ENCODE measurements at regions not wholly inside any gene's neighbourhood (a gene's known extent, or its start where the extent isn't known, plus 50 kb on each side); places are given as distances from the start of the nearest gene placed in this dataset.

- no peaks in the 10 kb centered on the region for H3K27me3 ChIP-seq
- DNase-seq (ENCODE audit: low read depth in 1 of 2, low spot score in 1 of 2) = peak in 1 of 2 donors; percentile 16
- no peaks in the 10 kb centered on the region for H3K36me3 ChIP-seq
- H3K4me1 ChIP-seq (ENCODE audit: low read depth) = no peaks in the 10 kb centered on the region
- H3K4me3 ChIP-seq = no peak overlapping the region
- H3K9me3 ChIP-seq (ENCODE audit: low read depth) = no peaks in the 10 kb centered on the region
- H3K27ac ChIP-seq = no peak overlapping the region
- TF ChIP-seq, protein P1, sequence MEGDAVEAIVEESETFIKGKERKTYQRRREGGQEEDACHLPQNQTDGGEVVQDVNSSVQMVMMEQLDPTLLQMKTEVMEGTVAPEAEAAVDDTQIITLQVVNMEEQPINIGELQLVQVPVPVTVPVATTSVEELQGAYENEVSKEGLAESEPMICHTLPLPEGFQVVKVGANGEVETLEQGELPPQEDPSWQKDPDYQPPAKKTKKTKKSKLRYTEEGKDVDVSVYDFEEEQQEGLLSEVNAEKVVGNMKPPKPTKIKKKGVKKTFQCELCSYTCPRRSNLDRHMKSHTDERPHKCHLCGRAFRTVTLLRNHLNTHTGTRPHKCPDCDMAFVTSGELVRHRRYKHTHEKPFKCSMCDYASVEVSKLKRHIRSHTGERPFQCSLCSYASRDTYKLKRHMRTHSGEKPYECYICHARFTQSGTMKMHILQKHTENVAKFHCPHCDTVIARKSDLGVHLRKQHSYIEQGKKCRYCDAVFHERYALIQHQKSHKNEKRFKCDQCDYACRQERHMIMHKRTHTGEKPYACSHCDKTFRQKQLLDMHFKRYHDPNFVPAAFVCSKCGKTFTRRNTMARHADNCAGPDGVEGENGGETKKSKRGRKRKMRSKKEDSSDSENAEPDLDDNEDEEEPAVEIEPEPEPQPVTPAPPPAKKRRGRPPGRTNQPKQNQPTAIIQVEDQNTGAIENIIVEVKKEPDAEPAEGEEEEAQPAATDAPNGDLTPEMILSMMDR (IDR thresholded peaks at IDR 0.05; ENCODE audit: low read depth, low read length) = no peak
Measured at GRCh38 chr2:82690757-82691411, 1768.2 kb downstream of the SUCLG1 start.

- DNase-seq (ENCODE audit: low read depth in 1 of 2, low spot score in 1 of 2) = peak in 1 of 2 donors; percentile 70
Measured at GRCh38 chr2:82675186-82675585, 1783.9 kb downstream of the SUCLG1 start.

GRCh38 chr2:82674652-82675051 lies 1784.4 kb downstream of the SUCLG1 start:
- Histone ChIP-seq H3K4me3 (no peak overlapping the region), H3K27me3 (no peaks in the 10 kb centered on the region), H3K4me1 (ENCODE audit: low read depth) (no peaks in the 10 kb centered on the region), H3K27ac (no peak overlapping the region), H3K36me3 (no peaks in the 10 kb centered on the region), H3K9me3 (ENCODE audit: low read depth) (no peaks in the 10 kb centered on the region)
- no peak for DNase-seq (ENCODE audit: low read depth in 1 of 2, low spot score in 1 of 2)
- TF ChIP-seq, protein P1 (IDR thresholded peaks at IDR 0.05; ENCODE audit: low read depth, low read length) = no peak

More at GRCh38 chr2:82675186-82675585, 1783.9 kb downstream of the SUCLG1 start:
- no peaks in the 10 kb centered on the region for H3K4me1 ChIP-seq (ENCODE audit: low read depth)
- no peaks in the 10 kb centered on the region for H3K36me3 ChIP-seq
- H3K27ac ChIP-seq = no peak overlapping the region
- no peaks in the 10 kb centered on the region for H3K9me3 ChIP-seq (ENCODE audit: low read depth)
- TF ChIP-seq, protein P1 (IDR thresholded peaks at IDR 0.05; ENCODE audit: low read depth, low read length) = no peak
- H3K27me3 ChIP-seq = no peaks in the 10 kb centered on the region
- no peak overlapping the region for H3K4me3 ChIP-seq

DNA sequence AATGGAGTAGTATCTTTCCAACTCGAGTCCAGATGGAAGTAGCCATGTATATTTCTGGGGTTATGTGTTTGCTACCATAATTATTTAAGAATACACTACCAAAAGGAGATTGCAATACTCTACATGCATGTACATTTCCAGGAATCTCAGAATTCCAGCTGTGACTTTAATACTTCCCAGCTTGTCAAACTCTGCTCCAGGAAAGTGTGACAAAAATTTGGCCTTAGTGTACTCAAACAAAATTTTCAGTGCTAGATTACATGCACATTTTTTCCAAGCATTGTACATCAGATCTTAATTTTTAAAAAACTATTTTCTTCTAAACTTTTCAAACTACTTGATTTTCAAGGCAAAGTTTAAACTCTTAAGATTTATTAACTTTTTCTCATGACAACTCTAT lies 1791.6 kb downstream of the SUCLG1 start:
- DNase-seq (ENCODE audit: low read depth in 1 of 2, low spot score in 1 of 2) = no peak
- no peaks in the 10 kb centered on the region for H3K36me3 ChIP-seq
- no peak overlapping the region for H3K4me3 ChIP-seq
- no peaks in the 10 kb centered on the region for H3K4me1 ChIP-seq (ENCODE audit: low read depth)
- H3K27ac ChIP-seq = no peak overlapping the region
- TF ChIP-seq, protein P1 (IDR thresholded peaks at IDR 0.05; ENCODE audit: low read depth, low read length) = no peak
- no peaks in the 10 kb centered on the region for H3K9me3 ChIP-seq (ENCODE audit: low read depth)
- no peaks in the 10 kb centered on the region for H3K27me3 ChIP-seq

DNA sequence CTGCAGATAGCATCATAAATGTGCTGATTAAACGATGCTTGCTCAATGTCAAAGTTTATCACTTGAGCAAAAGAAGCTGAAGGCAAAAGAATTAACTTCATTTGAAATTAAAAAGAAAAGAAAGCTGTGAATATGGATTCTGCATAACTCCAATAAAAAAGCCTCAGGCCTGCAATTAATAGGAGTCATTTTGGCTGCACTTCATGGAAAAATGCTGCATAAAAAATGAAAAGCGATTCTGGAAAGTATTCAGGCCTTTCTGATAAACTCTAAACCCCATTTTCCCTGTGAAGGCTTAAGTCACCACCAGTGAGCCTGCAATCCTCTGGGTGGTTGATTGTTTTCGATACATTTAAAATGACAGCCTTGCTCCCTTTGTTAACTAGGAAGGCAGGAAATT lies 1793.4 kb downstream of the SUCLG1 start:
- Histone ChIP-seq H3K36me3 (no peaks in the 10 kb centered on the region), H3K4me1 (ENCODE audit: low read depth) (no peaks in the 10 kb centered on the region), H3K4me3 (no peak overlapping the region), H3K9me3 (ENCODE audit: low read depth) (no peaks in the 10 kb centered on the region), H3K27ac (no peak overlapping the region), H3K27me3 (no peaks in the 10 kb centered on the region)
- TF ChIP-seq, protein P1 (IDR thresholded peaks at IDR 0.05; ENCODE audit: low read depth, low read length) = no peak
- DNase-seq (ENCODE audit: low read depth in 1 of 2, low spot score in 1 of 2) = no peak

Measured in cardiac muscle cell (in vitro differentiated cells and primary cell).